ENCODE measurements at regions not wholly inside any gene's neighbourhood (a gene's known extent, or its start where the extent isn't known, plus 50 kb on each side); places are given as distances from the start of the nearest gene placed in this dataset.

DNA sequence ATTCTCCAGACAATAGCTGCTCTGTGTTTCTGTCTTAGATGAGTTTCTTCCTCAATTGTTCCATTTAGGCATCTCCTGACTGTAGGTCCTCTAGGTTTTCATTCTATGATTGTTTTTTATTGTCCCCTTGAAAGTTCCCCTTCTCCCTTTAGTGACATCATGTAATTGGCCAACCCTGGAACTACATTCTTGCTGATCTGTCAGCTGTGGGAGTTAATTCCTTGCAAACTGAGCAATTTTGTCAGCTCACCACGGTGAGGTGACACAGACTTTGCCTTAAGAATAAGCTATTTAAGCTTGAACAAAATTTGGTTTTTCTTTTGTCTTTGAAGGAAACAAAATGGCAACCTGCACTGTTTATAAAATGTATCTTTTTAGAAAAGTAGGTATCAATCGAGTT lies 95.9 kb downstream of the TXNL1 start:
- TF ChIP-seq EZH2phosphoT487 (IDR thresholded peaks at IDR 0.05; ENCODE audit: borderline replicate concordance, low read length) = no peak
- TF ChIP-seq, protein P1, sequence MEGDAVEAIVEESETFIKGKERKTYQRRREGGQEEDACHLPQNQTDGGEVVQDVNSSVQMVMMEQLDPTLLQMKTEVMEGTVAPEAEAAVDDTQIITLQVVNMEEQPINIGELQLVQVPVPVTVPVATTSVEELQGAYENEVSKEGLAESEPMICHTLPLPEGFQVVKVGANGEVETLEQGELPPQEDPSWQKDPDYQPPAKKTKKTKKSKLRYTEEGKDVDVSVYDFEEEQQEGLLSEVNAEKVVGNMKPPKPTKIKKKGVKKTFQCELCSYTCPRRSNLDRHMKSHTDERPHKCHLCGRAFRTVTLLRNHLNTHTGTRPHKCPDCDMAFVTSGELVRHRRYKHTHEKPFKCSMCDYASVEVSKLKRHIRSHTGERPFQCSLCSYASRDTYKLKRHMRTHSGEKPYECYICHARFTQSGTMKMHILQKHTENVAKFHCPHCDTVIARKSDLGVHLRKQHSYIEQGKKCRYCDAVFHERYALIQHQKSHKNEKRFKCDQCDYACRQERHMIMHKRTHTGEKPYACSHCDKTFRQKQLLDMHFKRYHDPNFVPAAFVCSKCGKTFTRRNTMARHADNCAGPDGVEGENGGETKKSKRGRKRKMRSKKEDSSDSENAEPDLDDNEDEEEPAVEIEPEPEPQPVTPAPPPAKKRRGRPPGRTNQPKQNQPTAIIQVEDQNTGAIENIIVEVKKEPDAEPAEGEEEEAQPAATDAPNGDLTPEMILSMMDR (IDR thresholded peaks at IDR 0.05; ENCODE audit: low read depth, low read length, poor library complexity, severe bottlenecking) = no peak
